Ovary (tissue), 3 donors: ENCODE measurements at regions not wholly inside any gene's neighbourhood (a gene's known extent, or its start where the extent isn't known, plus 50 kb on each side); places are given as distances from the start of the nearest gene placed in this dataset.

ENCODE experiments used
- CTCF ChIP-seq, 3 donors: fragments of 450-650 bp in 2 of 3; fragments of 200-600 bp in 1 of 3; IDR thresholded peaks; one replicate each; pipeline versions ENCODE4 v1.5.1 to v1.8.0; 2016 to 2022; ENCODE audit warnings: antibody characterized with exemption in 3 of 3, mild to moderate bottlenecking in 1 of 3
- POLR2A ChIP-seq: fragments of 450-650 bp; IDR thresholded peaks from one replicate; pipeline ENCODE4 v1.6.1; 2017; ENCODE audit warnings: antibody characterized with exemption, mild to moderate bottlenecking, moderate library complexity
- donor health status: DM: no; HTN: no; CAD: no.

- TF ChIP-seq POLR2A (no peak), CTCF (IDR thresholded peaks at IDR 0.05) (no peak)
These were observed 187.2 kb upstream of the RBBP8 start for GRCh38 chr18:22745966-22746365.
